ENCODE measurements at regions not wholly inside any gene's neighbourhood (a gene's known extent, or its start where the extent isn't known, plus 50 kb on each side); places are given as distances from the start of the nearest gene placed in this dataset.
"Not testable (repeated sequence)": the region's sequence is repeated elsewhere in the genome, so short reads cannot be mapped to it uniquely, and the experiment has no call there.

DNA sequence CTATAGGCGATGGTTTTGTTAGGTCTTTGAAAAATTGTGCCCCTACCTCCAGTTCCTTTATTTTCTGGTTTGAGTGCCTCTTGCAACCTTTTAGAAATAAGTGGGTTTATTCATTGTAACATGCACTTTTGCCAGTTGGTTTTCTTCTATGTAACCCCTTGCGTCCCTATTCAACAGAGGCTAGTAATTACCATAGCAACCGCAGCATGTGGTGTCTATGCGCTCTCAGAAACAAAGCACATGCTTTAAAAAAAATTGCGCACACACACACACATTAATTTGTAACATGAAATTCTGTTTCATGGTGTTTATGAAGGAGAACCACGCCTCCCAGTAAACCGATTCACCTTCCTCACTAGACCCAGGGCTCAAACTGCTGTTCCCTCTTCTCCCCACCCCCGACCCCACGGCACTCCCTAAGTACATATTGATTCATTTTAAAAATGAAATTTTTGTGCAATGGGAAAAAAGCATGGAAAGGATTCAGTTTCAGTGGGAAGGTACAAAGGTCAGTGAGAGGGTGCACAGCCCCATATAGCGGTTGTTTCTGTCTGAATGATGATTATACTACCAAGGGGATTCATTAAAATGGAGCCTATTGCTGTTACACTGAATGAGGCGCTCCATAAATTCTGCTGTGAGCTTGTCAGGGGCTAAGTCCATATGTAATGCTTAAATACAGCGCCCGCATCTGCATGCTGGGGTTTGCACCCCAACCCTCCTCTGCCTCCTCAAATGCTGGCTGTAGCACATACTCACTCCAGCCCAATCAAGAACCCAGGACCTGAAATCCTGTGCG is 206.9 kb downstream of the ICOS start:
- DNase-seq (ENCODE audit: low read depth) = no peak

- DNase-seq (ENCODE audit: low read depth) = no peak
Observed at GRCh38 chr2:204144492-204144891, 207.9 kb downstream of the ICOS start.

- DNase-seq (ENCODE audit: low read depth) = peak; percentile 52
Observed at GRCh38 chr2:204145263-204145751, 208.7 kb downstream of the ICOS start.

DNA sequence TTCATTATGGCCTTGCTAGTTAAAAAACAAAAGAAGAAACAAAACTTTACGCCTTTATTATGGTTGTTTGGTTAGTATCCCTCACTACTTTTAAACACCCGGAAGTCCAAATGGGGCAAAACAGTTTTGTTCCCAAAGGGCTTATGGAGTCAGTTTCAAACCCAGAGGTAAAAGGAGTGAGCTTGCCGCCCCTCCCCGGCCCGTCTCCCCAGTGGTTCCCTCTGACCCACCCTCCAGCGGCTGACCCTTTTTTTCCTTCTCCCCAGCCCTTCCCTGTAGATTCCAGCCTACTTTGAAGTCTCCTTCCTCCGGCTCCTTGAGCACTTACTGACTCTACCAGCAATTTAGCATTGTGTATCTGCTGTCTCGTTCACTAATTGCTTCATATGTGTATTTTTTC is 209.2 kb downstream of the ICOS start:
- DNase-seq (ENCODE audit: low read depth) = no peak

GRCh38 chr2:204147040-204147439 is 210.5 kb downstream of the ICOS start:
- not testable (repeated sequence) for DNase-seq (ENCODE audit: low read depth)

GRCh38 chr2:204150721-204151120 is 214.2 kb downstream of the ICOS start:
- DNase-seq (ENCODE audit: low read depth) = no peak

GRCh38 chr2:204152616-204153015 is 216.1 kb downstream of the ICOS start:
- DNase-seq (ENCODE audit: low read depth) = peak; percentile 4

DNA sequence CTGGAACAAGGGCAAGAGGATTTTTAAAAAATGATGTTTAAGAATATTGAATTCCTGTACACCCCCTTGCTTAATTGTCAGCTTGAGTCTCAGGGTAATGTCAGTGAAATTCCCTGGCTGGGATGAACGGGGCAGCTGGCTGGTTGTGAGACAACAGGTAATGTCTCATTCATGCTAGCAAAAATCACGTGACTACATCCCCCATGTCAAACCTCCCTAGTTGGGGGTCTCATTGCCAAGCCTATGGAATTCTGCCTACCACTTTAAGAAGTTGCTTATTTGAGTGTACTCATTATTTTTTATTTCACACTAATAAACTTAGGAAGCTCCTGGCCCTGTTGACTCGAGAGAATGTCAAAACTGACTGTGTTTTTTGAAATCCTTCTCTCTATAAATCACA is 218.3 kb downstream of the ICOS start:
- no peak for DNase-seq (ENCODE audit: low read depth)

DNA sequence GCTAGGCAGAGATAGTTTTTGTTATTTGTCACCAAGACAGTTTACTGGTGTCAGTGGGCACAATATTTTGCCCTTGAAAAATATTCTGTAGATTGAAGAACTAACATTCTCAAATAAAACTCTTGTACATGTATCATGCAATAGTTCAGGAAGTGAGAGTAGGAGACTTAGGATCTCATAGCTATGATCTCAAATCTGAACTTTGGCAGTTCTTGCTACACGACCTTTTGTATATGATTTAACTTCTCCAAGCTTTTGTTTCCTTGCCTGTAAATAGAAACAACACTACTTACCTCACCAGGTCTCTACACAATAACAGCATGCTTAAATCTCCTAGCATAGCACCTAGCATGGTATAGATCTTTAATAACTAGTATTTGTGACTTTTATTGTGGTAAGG is 219.9 kb downstream of the ICOS start:
- DNase-seq (ENCODE audit: low read depth) = no peak

DNA sequence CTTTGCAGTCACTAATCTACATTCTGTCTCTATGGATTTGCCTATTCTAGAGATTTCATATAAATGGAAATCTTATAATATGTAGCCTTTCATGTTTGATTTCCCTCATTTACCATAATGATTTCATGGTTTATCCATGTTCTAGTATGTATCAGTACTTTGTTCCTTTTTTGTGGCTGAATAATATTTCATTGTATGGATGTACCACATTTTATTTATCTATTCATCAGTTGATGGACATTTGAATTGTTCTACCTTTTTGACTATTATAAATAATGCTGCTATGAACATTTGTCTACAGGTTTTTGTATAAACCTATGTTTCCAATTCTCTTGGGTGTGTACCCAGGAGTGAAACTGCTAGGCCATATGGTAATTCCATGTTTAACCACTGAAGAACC is 221.1 kb downstream of the ICOS start:
- no peak for DNase-seq (ENCODE audit: low read depth)

DNA sequence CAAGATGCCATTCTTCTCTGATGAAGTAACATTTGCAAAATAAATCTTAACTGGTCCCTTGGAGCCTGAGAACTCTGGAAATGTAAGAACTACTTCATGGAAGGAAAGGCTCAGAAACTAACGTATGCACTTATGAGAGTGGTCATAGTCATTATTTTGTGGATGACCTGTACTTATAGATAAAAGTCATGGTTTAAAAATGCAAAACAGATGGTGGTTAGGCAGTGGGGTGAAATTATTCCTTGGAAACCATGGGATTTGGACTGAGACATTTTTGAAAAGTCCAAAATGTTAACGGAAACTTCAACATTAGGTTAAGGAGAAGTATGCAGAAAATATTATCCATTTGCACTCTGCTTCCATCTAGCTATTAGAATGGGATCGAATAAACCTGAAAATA is 223.0 kb downstream of the ICOS start:
- no peak for DNase-seq (ENCODE audit: low read depth)

DNA sequence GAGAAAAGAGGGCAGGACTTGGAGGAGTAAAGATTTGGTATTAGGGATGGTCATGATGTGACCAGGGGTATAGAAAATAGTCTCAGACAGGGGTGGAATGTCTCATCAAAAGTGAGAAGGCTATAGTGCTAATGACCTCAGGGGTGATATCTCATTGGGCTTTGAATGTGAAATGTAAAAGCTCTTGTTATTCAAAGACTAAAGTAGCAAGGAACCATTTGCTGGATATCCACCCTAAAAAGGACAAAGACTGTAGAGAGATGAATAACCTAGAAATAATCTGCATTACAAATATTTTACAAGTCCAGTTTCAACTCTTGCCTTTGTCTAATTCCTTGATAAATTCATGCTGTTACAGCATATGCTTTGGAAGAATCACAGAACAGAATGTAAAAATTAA is 224.4 kb downstream of the ICOS start:
- DNase-seq (ENCODE audit: low read depth) = no peak

DNA sequence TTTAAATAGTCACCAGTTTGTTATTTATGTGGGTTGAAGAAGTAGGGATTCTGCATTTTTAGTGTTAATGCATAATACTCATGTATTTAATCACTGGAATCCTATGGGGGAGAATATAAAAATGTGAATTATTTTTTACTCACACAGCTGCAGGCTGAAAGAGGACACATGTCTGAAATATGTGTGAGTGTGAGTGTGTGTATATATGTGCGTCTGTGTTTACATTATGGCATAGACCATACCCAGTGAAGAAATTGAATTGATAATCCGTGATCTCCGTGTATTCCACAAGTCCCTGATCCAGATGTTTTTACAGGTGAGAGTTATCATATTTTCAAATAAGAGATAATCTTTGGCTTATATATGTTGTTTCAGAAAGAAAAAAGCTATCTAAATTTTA is 225.3 kb downstream of the ICOS start:
- no peak for DNase-seq (ENCODE audit: low read depth)

- no peak for DNase-seq (ENCODE audit: low read depth)
Observed at GRCh38 chr2:204166961-204167360, 230.4 kb downstream of the ICOS start.

GRCh38 chr2:204167670-204168069 is 231.1 kb downstream of the ICOS start:
- not testable (repeated sequence) for DNase-seq (ENCODE audit: low read depth)

DNA sequence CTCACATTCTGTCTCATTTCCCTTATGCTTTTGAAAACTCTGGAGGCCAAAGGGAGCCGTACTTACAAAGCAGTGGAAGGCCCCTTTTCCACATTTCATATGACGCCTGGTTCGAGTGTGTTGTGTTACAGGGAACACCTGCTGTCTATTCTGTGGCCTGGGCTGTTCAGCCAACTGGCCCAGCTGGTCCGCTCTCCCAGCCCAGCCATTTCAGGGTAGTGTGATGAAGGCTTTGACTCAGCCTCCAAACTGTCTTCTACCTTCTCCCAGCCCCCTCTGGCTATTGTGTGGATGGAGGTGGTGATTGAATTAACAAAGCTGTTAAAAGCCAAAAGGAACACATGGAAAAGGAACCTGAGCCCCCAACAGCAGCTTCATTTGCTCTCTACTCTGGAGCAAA is 233.8 kb downstream of the ICOS start:
- peak; percentile 1 for DNase-seq (ENCODE audit: low read depth)

DNA sequence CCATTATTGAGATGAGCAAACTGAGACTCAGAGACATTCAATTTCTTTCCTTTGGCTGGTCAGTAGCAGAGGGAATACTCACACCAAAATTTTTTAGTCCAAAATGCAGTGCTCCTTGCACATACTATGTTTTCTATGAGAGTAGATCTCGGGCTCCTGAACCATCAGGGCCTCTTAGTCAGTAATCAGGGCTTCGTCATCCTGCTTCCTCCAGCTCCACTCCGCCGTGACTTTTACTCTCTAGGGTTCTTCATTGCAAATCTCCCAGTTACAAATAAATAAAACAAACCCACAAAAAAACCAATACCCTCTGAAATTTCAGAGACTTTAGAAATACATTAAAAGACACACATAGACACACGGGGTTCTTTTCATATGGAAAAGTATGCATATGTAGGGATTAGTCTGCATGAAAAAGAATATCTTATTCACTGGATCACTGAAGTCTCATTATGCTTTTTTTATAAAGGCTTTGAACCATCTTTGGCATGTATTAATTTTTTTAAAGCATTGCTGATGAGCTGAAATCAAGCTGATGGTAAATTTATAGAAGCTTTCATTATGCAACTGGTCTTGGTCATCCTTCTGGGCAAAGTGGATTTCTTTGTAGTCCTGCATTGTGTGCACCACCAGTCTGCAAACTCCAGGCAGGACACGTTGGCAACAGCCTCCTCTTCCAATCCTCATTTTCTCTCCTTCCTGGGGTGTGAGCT is 235.0 kb downstream of the ICOS start:
- DNase-seq (ENCODE audit: low read depth) = no peak

DNA sequence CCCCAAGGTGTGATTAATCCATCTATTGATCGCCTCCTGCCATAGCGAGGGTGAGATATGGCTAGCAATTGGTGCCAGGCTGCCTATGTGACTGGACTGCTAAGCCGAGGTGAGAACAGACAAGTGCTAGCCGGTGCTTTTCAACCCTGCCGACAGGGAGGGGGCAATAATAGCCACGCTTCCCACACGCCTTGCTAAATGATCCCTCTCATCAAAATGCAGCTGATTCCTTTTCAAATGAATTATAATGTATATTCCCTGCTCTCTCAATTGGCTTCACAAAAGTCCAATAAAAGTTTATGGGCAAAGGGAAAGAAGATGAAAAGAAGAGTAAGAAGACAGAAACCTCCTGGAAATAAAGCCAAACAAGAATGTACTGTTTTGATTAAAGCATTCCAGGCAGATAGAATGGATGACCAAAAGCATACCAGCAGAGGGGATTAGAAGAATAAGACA is 235.6 kb downstream of the ICOS start:
- no peak for DNase-seq (ENCODE audit: low read depth)

- DNase-seq (ENCODE audit: low read depth) = no peak
Observed at GRCh38 chr2:204174034-204174433, 237.5 kb downstream of the ICOS start.

DNA sequence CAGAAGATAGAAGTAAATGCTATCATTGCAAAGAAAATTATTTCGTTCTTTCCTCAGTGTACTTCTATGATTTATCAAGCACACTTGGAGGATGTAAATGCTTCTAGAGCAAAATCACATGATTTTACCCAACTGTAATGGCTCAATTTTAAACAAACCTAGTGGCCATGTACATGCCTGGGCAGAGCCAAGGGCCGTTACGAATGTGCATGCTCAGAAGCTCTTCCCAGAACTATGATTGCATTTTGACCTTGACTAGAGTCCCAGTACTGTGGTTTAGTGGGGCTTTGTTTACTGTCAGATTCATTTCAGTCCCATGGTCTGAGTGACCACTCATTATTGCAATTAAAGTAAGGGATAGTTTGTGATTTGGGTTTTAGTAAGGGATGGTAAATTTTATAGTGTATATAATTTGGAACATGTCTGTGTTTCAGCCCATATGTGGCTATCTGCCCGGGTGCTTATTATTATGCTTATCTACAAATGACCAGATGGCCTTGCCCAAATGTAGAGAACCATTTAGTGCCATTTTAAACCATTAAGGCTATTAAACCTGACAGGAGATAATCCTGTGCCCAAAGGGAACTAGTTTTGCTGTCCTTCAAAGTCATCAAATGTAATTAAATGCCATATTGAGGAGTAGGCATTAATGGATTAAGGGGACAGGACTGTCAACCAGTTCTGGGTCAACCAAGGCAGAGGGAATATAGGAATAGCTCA is 239.1 kb downstream of the ICOS start:
- DNase-seq (ENCODE audit: low read depth) = peak; percentile 1

DNA sequence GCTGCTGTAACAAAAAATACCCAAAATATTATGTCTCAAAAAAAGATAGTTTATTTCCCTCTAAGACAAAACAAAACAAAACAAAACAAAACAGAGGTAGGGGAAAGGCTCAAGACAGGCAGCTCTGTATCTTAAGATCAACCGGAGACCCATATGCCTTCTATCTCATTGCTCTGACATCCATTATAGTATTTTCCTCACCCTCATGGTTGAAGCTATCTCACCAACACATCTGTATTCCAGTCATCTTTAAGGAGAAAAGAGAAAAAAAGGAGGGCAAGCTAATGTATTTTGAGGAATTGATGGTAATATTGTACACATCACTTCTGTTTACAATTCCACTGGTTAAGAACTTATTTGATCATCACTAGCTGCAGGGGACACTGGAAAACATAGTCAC is 239.7 kb downstream of the ICOS start:
- no peak for DNase-seq (ENCODE audit: low read depth)

DNA sequence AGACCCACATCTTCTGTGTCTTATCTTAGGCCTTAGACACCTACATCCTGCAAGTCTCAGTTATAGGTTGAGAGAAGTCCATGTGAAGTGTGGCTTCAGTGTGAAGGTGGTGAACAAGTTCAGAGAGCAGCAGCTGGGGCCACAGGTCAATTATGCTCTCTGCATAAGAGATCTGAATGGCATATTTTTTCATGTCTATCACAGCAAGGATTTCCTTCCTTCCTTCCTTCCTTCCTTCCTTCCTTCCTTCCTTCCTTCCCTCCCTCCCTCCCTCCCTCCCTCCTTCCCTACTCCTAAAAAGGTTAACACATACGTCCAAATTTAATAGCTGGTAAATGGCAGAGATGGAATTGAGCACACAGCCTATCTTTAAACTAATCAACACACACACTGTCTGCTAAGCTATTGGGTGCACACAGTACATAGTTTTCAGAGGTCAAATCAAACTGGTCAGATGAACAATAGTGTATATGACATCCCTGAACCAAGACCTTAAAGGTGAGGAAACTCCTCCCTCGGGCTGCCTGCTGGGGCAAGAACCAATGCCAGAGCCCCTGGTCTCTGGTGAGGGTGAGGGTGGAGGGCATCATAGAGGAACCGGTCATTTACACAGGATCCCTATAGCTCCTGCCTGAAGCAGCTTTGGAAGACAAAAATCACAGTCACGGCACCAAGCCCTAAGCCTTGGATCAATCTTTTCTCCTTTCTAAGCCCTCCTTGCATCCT is 240.9 kb downstream of the ICOS start:
- no peak for DNase-seq (ENCODE audit: low read depth)
